HEK293 (cell line): ENCODE measurements at regions not wholly inside any gene's neighbourhood (a gene's known extent, or its start where the extent isn't known, plus 50 kb on each side); places are given as distances from the start of the nearest gene placed in this dataset.

Experiments used
- CTCF ChIP-seq: fragments of 450-650 bp; formaldehyde crosslinking; IDR thresholded peaks from 2 replicates; pipeline ENCODE4 v1.5.1; 2016; ENCODE audit warnings: missing biosample characterization, missing genetic modification characterization
- MEIS1 ChIP-seq: sonication (generic); formaldehyde crosslinking; IDR thresholded peaks from 2 replicates; pipeline ENCODE4 v1.8.1; 2022; ENCODE audit warnings: missing genetic modification reagents, mild to moderate bottlenecking, borderline replicate concordance
- MYNN ChIP-seq: fragments of 450-650 bp; formaldehyde crosslinking; IDR thresholded peaks from 2 replicates; pipeline ENCODE4 v1.5.1; 2016; ENCODE audit warnings: missing biosample characterization, missing genetic modification characterization, borderline replicate concordance
- PATZ1 ChIP-seq: fragments of 450-650 bp; formaldehyde crosslinking; IDR thresholded peaks from 2 replicates; pipeline ENCODE4 v1.5.1; 2016; ENCODE audit warnings: missing biosample characterization, missing genetic modification characterization
- PBX3 ChIP-seq: sonication (generic); formaldehyde crosslinking; IDR thresholded peaks from 2 replicates; pipeline ENCODE4 v1.8.1; 2022; ENCODE audit warnings: mild to moderate bottlenecking, moderate library complexity, missing genetic modification reagents
- YY1 ChIP-seq: fragments of 450-650 bp; formaldehyde crosslinking; IDR thresholded peaks from 2 replicates; pipeline ENCODE4 v1.5.1; 2018; ENCODE audit warnings: missing biosample characterization, missing genetic modification characterization
- ZBTB48 ChIP-seq: fragments of 450-650 bp; formaldehyde crosslinking; IDR thresholded peaks from 2 replicates; pipeline ENCODE4 v1.5.1; 2016; ENCODE audit warnings: missing biosample characterization, missing genetic modification characterization
- ZBTB7A ChIP-seq: fragments of 450-650 bp; formaldehyde crosslinking; IDR thresholded peaks from 2 replicates; pipeline ENCODE4 v1.5.1; 2016; ENCODE audit warnings: low read depth, missing biosample characterization, missing genetic modification characterization
- ZNF155 ChIP-seq: fragments of 450-650 bp; formaldehyde crosslinking; IDR thresholded peaks from 2 replicates; pipeline ENCODE4 v1.5.1; 2016; ENCODE audit warnings: missing biosample characterization, missing genetic modification characterization
- ZNF23 ChIP-seq: fragments of 450-650 bp; formaldehyde crosslinking; IDR thresholded peaks from 2 replicates; pipeline ENCODE4 v1.5.1; 2016; ENCODE audit warnings: missing biosample characterization, missing genetic modification characterization, borderline replicate concordance
- ZNF274 ChIP-seq, 2 experiments: fragments of 200-500 bp in 1 of 2; fragments of 450-650 bp in 1 of 2; sonication (Bioruptor generic) in 1 of 2; formaldehyde crosslinking in 1 of 2; IDR thresholded peaks; 2 replicates each; pipeline versions ENCODE4 v1.5.1 to v1.6.1; 2014 to 2016; ENCODE audit warnings: borderline replicate concordance in 1 of 2, inconsistent platforms in 1 of 2, low read length in 1 of 2, missing biosample characterization in 1 of 2, missing genetic modification characterization in 1 of 2
- ZNF311 ChIP-seq: fragments of 450-650 bp; formaldehyde crosslinking; IDR thresholded peaks from 2 replicates; pipeline ENCODE4 v1.5.1; 2017; ENCODE audit warnings: missing biosample characterization, missing genetic modification characterization, borderline replicate concordance
- ZSCAN16 ChIP-seq: fragments of 450-650 bp; formaldehyde crosslinking; IDR thresholded peaks from 2 replicates; pipeline ENCODE4 v1.5.1; 2016; ENCODE audit warnings: missing biosample characterization, missing genetic modification characterization
- ZSCAN30 ChIP-seq: fragments of 450-650 bp; IDR thresholded peaks from 2 replicates; pipeline ENCODE4 v1.5.1; 2018; ENCODE audit warnings: missing biosample characterization, mild to moderate bottlenecking, missing genetic modification characterization, moderate library complexity

- no peak for TF ChIP-seq ZBTB7A (tag by site-specific recombination)
- no peak for TF ChIP-seq PATZ1
- no peak for TF ChIP-seq ZNF23 (tag by site-specific recombination)
- TF ChIP-seq ZSCAN16 (tag by site-specific recombination), result no peak
- TF ChIP-seq ZNF274 (IDR thresholded peaks at IDR 0.05; ENCODE audit: low read length), result no peak
- no peak for TF ChIP-seq ZNF274 (tag by site-specific recombination; IDR thresholded peaks at IDR 0.05; ENCODE audit: borderline replicate concordance)
- TF ChIP-seq ZBTB48, result no peak
- TF ChIP-seq CTCF (tag by site-specific recombination), result no peak
- no peak for TF ChIP-seq YY1 (tag by site-specific recombination)
- no peak for TF ChIP-seq PBX3 (CRISPR knock-in tag)
- no peak for TF ChIP-seq ZNF155 (tag by site-specific recombination)
- no peak for TF ChIP-seq MYNN (tag by site-specific recombination)
- no peak for TF ChIP-seq MEIS1 (CRISPR knock-in tag)
- TF ChIP-seq ZSCAN30, result no peak
- TF ChIP-seq ZNF311 (tag by site-specific recombination), result no peak
These were observed 120.7 kb downstream of the NAA11 start for GRCh38 chr4:79205121-79205520.
